Activated naive CD4-positive, alpha-beta T cell treated with anti-CD3 and anti-CD28 coated beads for 36 hours (primary cell): ENCODE measurements at regions not wholly inside any gene's neighbourhood (a gene's known extent, or its start where the extent isn't known, plus 50 kb on each side); places are given as distances from the start of the nearest gene placed in this dataset.

Experiments used
- CTCF ChIA-PET: fragments of 350-600 bp; sonication (Branson Sonifier 250); formaldehyde crosslinking; loops from one replicate; lab custom pipeline; 2021; ENCODE audit warnings: antibody characterized with exemption; lab: Charles Lee
- DNase-seq: peaks from one replicate; pipeline ENCODE4 v3.0.0-alpha.2; 2020
- H3K27ac Mint-ChIP-seq: one replicate; pipeline ENCODE4 v1.8.0; 2021; ENCODE audit warnings: mild to moderate bottlenecking, mixed read lengths
- H3K27me3 Mint-ChIP-seq: one replicate; pipeline ENCODE4 v1.8.0; 2021; ENCODE audit warnings: low read depth, mixed read lengths
- H3K36me3 Mint-ChIP-seq: one replicate; pipeline ENCODE4 v1.8.0; 2021; ENCODE audit warnings: low read depth, mixed read lengths
- H3K4me1 Mint-ChIP-seq: one replicate; pipeline ENCODE4 v1.8.0; 2021; ENCODE audit warnings: low read depth, mixed read lengths
- H3K4me3 Mint-ChIP-seq: one replicate; pipeline ENCODE4 v1.8.0; 2021; ENCODE audit warnings: mild to moderate bottlenecking, moderate library complexity, mixed read lengths
- H3K9me3 Mint-ChIP-seq: one replicate; pipeline ENCODE4 v1.8.0; 2021; ENCODE audit warnings: mixed read lengths
- intact Hi-C: fragments of 100-400 bp; cut with micrococcal nuclease; formaldehyde crosslinking; loops from one replicate; pipeline ENCODE4 v1.15.1; 2023

- H3K27me3 Mint-ChIP-seq, result no peaks in the 10 kb centered on the region
- H3K9me3 Mint-ChIP-seq, result peaks cover 8% of the 10 kb centered on the region
- no peak overlapping the region for H3K27ac Mint-ChIP-seq
- DNase-seq, result no peak
- CTCF ChIA-PET, result no interaction called here
- H3K4me1 Mint-ChIP-seq, result no peaks in the 10 kb centered on the region
- H3K4me3 Mint-ChIP-seq, result no peak overlapping the region
- intact Hi-C loops, result no loop called here
- no peaks in the 10 kb centered on the region for H3K36me3 Mint-ChIP-seq
These were observed 1646.1 kb upstream of the CDH6 start for GRCh38 chr5:29547236-29547865.

GRCh38 chr5:29543501-29543900 lies 1650.0 kb upstream of the CDH6 start:
- intact Hi-C loops, result no loop called here
- H3K27ac Mint-ChIP-seq, result no peak overlapping the region
- no peak overlapping the region for H3K4me3 Mint-ChIP-seq
- no peaks in the 10 kb centered on the region for H3K36me3 Mint-ChIP-seq
- no peaks in the 10 kb centered on the region for H3K4me1 Mint-ChIP-seq
- H3K9me3 Mint-ChIP-seq, result peaks cover 16% of the 10 kb centered on the region
- H3K27me3 Mint-ChIP-seq, result no peaks in the 10 kb centered on the region
- no peak for DNase-seq
- CTCF ChIA-PET, result no interaction called here

- Mint-ChIP-seq H3K36me3 (no peaks in the 10 kb centered on the region), H3K27me3 (no peaks in the 10 kb centered on the region), H3K27ac (no peak overlapping the region), H3K4me3 (no peak overlapping the region), H3K4me1 (no peaks in the 10 kb centered on the region), H3K9me3 (peaks cover 2% of the 10 kb centered on the region)
- CTCF ChIA-PET, result no interaction called here
- no peak for DNase-seq
- intact Hi-C loops, result no loop called here
These were observed 1669.3 kb upstream of the CDH6 start for GRCh38 chr5:29524227-29524626.

GRCh38 chr5:29518176-29518575 lies 1675.3 kb upstream of the CDH6 start:
- Mint-ChIP-seq H3K9me3 (no peaks in the 10 kb centered on the region), H3K36me3 (no peaks in the 10 kb centered on the region), H3K27ac (no peak overlapping the region), H3K4me3 (no peak overlapping the region), H3K4me1 (no peaks in the 10 kb centered on the region), H3K27me3 (no peaks in the 10 kb centered on the region)
- intact Hi-C loops, result no loop called here
- DNase-seq, result no peak
- CTCF ChIA-PET, result no interaction called here

- no peak for DNase-seq
- intact Hi-C loops, result no loop called here
- CTCF ChIA-PET, result no interaction called here
- no peaks in the 10 kb centered on the region for H3K9me3 Mint-ChIP-seq
- H3K27ac Mint-ChIP-seq, result no peak overlapping the region
- no peaks in the 10 kb centered on the region for H3K36me3 Mint-ChIP-seq
- H3K27me3 Mint-ChIP-seq, result no peaks in the 10 kb centered on the region
- no peak overlapping the region for H3K4me3 Mint-ChIP-seq
- no peaks in the 10 kb centered on the region for H3K4me1 Mint-ChIP-seq
These were observed 1677.3 kb upstream of the CDH6 start for GRCh38 chr5:29516224-29516623.

GRCh38 chr5:29508131-29508530 lies 1685.4 kb upstream of the CDH6 start:
- Mint-ChIP-seq H3K27ac (no peak overlapping the region), H3K36me3 (no peaks in the 10 kb centered on the region), H3K4me1 (no peaks in the 10 kb centered on the region), H3K27me3 (no peaks in the 10 kb centered on the region), H3K4me3 (no peak overlapping the region), H3K9me3 (peaks cover 4% of the 10 kb centered on the region)
- CTCF ChIA-PET, result no interaction called here
- intact Hi-C loops, result no loop called here
- no peak for DNase-seq

GRCh38 chr5:29504411-29504810 lies 1689.1 kb upstream of the CDH6 start:
- H3K27me3 Mint-ChIP-seq, result no peaks in the 10 kb centered on the region
- no peaks in the 10 kb centered on the region for H3K4me1 Mint-ChIP-seq
- H3K27ac Mint-ChIP-seq, result no peak overlapping the region
- no peak overlapping the region for H3K4me3 Mint-ChIP-seq
- H3K36me3 Mint-ChIP-seq, result no peaks in the 10 kb centered on the region
- CTCF ChIA-PET, result no interaction called here
- DNase-seq, result no peak
- H3K9me3 Mint-ChIP-seq, result peaks cover 2% of the 10 kb centered on the region
- intact Hi-C loops, result no loop called here

- Mint-ChIP-seq H3K4me3 (no peak overlapping the region), H3K9me3 (peaks cover 31% of the 10 kb centered on the region), H3K4me1 (no peaks in the 10 kb centered on the region), H3K36me3 (no peaks in the 10 kb centered on the region), H3K27ac (no peak overlapping the region), H3K27me3 (no peaks in the 10 kb centered on the region)
- intact Hi-C loops, result no loop called here
- no peak for DNase-seq
- CTCF ChIA-PET, result interaction anchor here (0.6 kb wide), 1 partner anchor 210 kb away, joined by 3 read pairs; no protein-coding TSS in a partner anchor
These were observed 1694.6 kb upstream of the CDH6 start for GRCh38 chr5:29498860-29499259.

GRCh38 chr5:29498412-29498811 lies 1695.1 kb upstream of the CDH6 start:
- H3K9me3 Mint-ChIP-seq, result peaks cover 31% of the 10 kb centered on the region
- no peaks in the 10 kb centered on the region for H3K36me3 Mint-ChIP-seq
- H3K27ac Mint-ChIP-seq, result no peak overlapping the region
- no peak for DNase-seq
- CTCF ChIA-PET, result no interaction called here
- H3K4me3 Mint-ChIP-seq, result no peak overlapping the region
- H3K27me3 Mint-ChIP-seq, result no peaks in the 10 kb centered on the region
- no peaks in the 10 kb centered on the region for H3K4me1 Mint-ChIP-seq
- intact Hi-C loops, result no loop called here

GRCh38 chr5:29485333-29485732 lies 1708.2 kb upstream of the CDH6 start:
- H3K27me3 Mint-ChIP-seq, result no peaks in the 10 kb centered on the region
- no peaks in the 10 kb centered on the region for H3K4me1 Mint-ChIP-seq
- no peaks in the 10 kb centered on the region for H3K36me3 Mint-ChIP-seq
- H3K27ac Mint-ChIP-seq, result no peak overlapping the region
- intact Hi-C loops, result no loop called here
- peaks cover 7% of the 10 kb centered on the region for H3K9me3 Mint-ChIP-seq
- no peak overlapping the region for H3K4me3 Mint-ChIP-seq
- no peak for DNase-seq
- CTCF ChIA-PET, result no interaction called here

- intact Hi-C loops, result no loop called here
- no peaks in the 10 kb centered on the region for H3K27me3 Mint-ChIP-seq
- H3K4me3 Mint-ChIP-seq, result no peak overlapping the region
- H3K36me3 Mint-ChIP-seq, result no peaks in the 10 kb centered on the region
- H3K9me3 Mint-ChIP-seq, result peaks cover 7% of the 10 kb centered on the region
- H3K4me1 Mint-ChIP-seq, result no peaks in the 10 kb centered on the region
- CTCF ChIA-PET, result no interaction called here
- DNase-seq, result no peak
- no peak overlapping the region for H3K27ac Mint-ChIP-seq
These were observed 1723.9 kb upstream of the CDH6 start for GRCh38 chr5:29469581-29469980.

GRCh38 chr5:29462241-29462640 lies 1731.2 kb upstream of the CDH6 start:
- intact Hi-C loops, result no loop called here
- CTCF ChIA-PET, result no interaction called here

GRCh38 chr5:29460971-29461559 lies 1732.4 kb upstream of the CDH6 start:
- no peaks in the 10 kb centered on the region for H3K9me3 Mint-ChIP-seq
- no peak overlapping the region for H3K27ac Mint-ChIP-seq
- no peaks in the 10 kb centered on the region for H3K36me3 Mint-ChIP-seq
- CTCF ChIA-PET, result no interaction called here
- no peak overlapping the region for H3K4me3 Mint-ChIP-seq
- no peaks in the 10 kb centered on the region for H3K4me1 Mint-ChIP-seq
- no peaks in the 10 kb centered on the region for H3K27me3 Mint-ChIP-seq
- intact Hi-C loops, result no loop called here
- DNase-seq, result no peak

More at GRCh38 chr5:29462241-29462640, 1731.2 kb upstream of the CDH6 start:
- H3K27ac Mint-ChIP-seq, result no peak overlapping the region
- peaks cover 2% of the 10 kb centered on the region for H3K9me3 Mint-ChIP-seq
- H3K27me3 Mint-ChIP-seq, result no peaks in the 10 kb centered on the region
- H3K4me1 Mint-ChIP-seq, result no peaks in the 10 kb centered on the region
- H3K36me3 Mint-ChIP-seq, result no peaks in the 10 kb centered on the region
- DNase-seq, result no peak
- no peak overlapping the region for H3K4me3 Mint-ChIP-seq
